D341Med (cell line): ENCODE measurements at regions not wholly inside any gene's neighbourhood (a gene's known extent, or its start where the extent isn't known, plus 50 kb on each side); places are given as distances from the start of the nearest gene placed in this dataset.
A peak's percentile ranks its signal among the peaks of the same experiment; 100 is the strongest.

Experiments
- DNase-seq: peaks from one replicate; pipeline ENCODE4 v3.0.0; 2012; ENCODE audit warnings: low spot score

GRCh38 chr2:177314722-177315264 is 50.3 kb upstream of the NFE2L2 start:
- no peak for DNase-seq

GRCh38 chr2:177315364-177315763 is 50.8 kb upstream of the NFE2L2 start:
- DNase-seq: no peak

GRCh38 chr2:177316756-177317155 is 52.2 kb upstream of the NFE2L2 start:
- DNase-seq: no peak

- DNase-seq: no peak
Measured at GRCh38 chr2:177317443-177317842, 52.9 kb upstream of the NFE2L2 start.

- no peak for DNase-seq
Measured at GRCh38 chr2:177317857-177318256, 53.3 kb upstream of the NFE2L2 start.

- DNase-seq: no peak
Measured at GRCh38 chr2:177318613-177319012, 54.1 kb upstream of the NFE2L2 start.

GRCh38 chr2:177320596-177320995 is 56.1 kb upstream of the NFE2L2 start:
- DNase-seq: no peak

- DNase-seq: no peak
Measured at GRCh38 chr2:177322801-177323261, 58.3 kb upstream of the NFE2L2 start.

- DNase-seq: no peak
Measured at GRCh38 chr2:177324797-177325196, 60.3 kb upstream of the NFE2L2 start.

- DNase-seq: no peak
Measured at GRCh38 chr2:177325554-177325953, 61.0 kb upstream of the NFE2L2 start.

- DNase-seq: no peak
Measured at GRCh38 chr2:177326005-177326404, 61.5 kb upstream of the NFE2L2 start.

- DNase-seq: no peak
Measured at GRCh38 chr2:177326591-177326990, 62.1 kb upstream of the NFE2L2 start.

- DNase-seq: no peak
Measured at GRCh38 chr2:177327009-177327408, 62.5 kb upstream of the NFE2L2 start.

GRCh38 chr2:177328056-177328455 is 63.5 kb upstream of the NFE2L2 start:
- DNase-seq: no peak

GRCh38 chr2:177329064-177329463 is 63.5 kb upstream of the AGPS start:
- no peak for DNase-seq

- DNase-seq: no peak
Measured at GRCh38 chr2:177331466-177331997, 61.0 kb upstream of the AGPS start.

GRCh38 chr2:177332026-177332991 is 60.3 kb upstream of the AGPS start:
- DNase-seq: peak; percentile 67

GRCh38 chr2:177332992-177333388 is 59.6 kb upstream of the AGPS start:
- DNase-seq: no peak

- DNase-seq: peak; percentile 47
Measured at GRCh38 chr2:177334940-177335543, 57.5 kb upstream of the AGPS start.

GRCh38 chr2:177335917-177336450 is 56.6 kb upstream of the AGPS start:
- DNase-seq: no peak

- no peak for DNase-seq
Measured at GRCh38 chr2:177338177-177338721, 54.3 kb upstream of the AGPS start.

- no peak for DNase-seq
Measured at GRCh38 chr2:177340158-177340557, 52.4 kb upstream of the AGPS start.
